ENCODE measurements at regions not wholly inside any gene's neighbourhood (a gene's known extent, or its start where the extent isn't known, plus 50 kb on each side); places are given as distances from the start of the nearest gene placed in this dataset.
A peak's percentile ranks its signal among the peaks of the same experiment; 100 is the strongest.

DNA sequence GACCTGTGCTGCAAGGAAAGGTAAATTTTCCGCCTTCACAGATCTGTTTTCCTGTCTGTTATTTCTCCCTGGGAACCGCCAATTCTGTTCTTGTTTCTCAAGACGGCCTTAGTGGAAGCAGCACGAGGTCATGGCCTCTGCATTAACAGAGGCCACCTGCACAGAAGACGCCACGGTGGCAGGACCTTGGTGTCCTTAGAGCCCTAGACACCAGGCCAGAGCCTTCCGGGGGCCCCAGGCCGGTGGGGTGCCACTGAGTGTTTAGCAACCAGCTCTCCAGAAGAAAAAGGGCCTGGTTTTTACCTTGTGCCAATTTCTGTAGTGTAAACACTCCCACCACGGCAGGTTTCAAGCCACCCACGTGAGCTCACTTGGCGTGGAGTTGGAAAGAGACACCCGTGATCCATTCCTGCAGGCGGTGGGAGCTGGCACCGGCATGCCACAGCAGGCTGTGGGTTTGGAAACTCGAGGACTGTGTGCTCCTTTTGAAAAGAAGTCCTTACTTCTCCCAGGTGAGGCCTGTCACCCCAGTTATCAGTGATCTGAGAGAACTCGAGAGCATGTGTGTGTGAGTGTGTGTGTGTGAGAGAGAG lies 103.9 kb upstream of the HDAC4 start:
- no peak for ATAC-seq
- no peak for DNase-seq

DNA sequence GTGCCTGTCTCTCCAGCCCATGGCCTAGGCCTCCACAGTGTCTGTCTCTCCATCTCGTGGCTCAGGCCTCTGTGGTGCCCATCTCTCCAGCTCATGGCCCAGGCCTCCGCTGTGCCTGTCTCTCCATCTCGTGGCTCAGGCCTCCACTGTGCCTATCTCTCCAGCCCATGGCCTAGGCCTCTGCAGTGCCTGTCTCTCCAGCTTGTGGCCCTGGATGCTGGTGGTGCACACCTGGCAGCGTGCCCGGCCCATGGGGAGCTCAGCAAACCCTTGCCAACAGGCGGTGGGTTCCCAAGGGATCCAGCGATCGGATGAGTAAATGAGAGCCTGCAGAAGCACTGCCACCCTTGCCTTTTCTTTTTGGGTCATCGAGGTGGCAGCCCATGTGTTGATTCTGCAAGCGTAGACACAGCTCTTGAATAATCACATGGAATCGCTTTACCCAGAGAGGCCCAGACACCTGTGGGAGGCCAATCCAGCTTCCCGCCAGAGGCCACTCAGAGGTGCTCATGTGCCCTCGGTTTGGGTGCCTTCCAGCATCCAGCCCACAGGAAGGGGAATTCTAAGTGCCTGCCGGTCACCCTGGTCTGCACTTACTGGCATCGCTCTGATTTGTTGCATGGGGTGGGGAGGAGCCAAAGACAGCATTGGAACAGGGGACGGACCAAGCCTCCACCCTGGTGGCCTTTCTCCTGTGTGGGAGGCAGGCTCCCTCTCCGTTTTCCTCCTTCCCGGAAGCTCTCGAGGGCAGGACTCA lies 101.8 kb upstream of the HDAC4 start:
- DNase-seq (no peak), ATAC-seq (no peak)
- intact Hi-C loops (cut with DNase I, micrococcal nuclease): no loop called here

More for the DNA sequence above, 103.9 kb upstream of the HDAC4 start:
- intact Hi-C loops (cut with DNase I, micrococcal nuclease): no loop called here

GRCh38 chr2:239500574-239501550 lies 100.0 kb upstream of the HDAC4 start:
- ATAC-seq (no peak), DNase-seq (no peak)
- intact Hi-C loops (cut with DNase I, micrococcal nuclease): no loop called here

GRCh38 chr2:239499726-239500573 lies 99.1 kb upstream of the HDAC4 start:
- intact Hi-C loops (cut with DNase I, micrococcal nuclease): no loop called here
- ATAC-seq: no peak
- no peak for DNase-seq

GRCh38 chr2:239498981-239499634 lies 98.3 kb upstream of the HDAC4 start:
- intact Hi-C loops (cut with DNase I, micrococcal nuclease): no loop called here
- DNase-seq (peak in 1 of 2 donors; percentile 26), ATAC-seq (no peak)

DNA sequence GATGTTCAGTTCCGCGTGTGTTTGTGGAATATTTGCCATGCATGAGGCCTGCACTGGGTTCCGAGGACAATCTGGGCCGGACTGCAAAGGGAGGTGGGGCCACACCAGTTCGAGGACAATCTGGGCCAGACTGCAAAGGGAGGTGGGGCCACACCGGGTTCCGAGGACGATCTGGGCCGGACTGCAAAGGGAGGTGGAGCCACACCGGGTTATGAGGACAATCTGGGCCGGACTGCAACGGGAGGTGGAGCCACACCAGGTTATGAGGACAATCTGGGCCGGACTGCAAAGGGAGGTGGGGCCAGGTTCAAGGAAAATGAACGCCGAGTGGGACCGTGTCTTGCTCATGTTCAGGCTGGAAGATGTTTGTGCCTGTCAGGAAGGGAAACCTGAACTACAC lies 97.8 kb upstream of the HDAC4 start:
- DNase-seq (no peak), ATAC-seq (no peak)
- intact Hi-C loops (cut with DNase I, micrococcal nuclease): no loop called here

DNA sequence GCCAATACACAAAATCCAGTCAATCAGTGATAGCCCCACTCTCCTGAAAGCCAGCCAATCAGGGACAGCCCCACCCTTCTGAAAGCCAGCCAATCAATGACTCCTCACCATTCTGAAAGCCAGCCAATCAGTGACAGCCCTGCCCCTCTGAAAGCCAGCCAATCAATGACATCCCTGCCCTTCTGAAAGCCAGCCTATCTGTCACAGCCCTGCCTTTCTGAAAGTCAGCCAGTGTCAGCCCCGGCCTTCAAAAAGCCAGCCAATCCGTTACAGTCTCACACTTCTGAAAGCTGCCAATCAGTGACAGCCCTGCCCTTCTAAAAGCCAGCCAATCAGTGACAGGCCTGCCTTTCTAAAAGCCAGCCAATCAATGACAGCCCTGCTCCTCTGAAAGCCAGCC lies 95.9 kb upstream of the HDAC4 start:
- DNase-seq: no peak
- ATAC-seq: no peak
- intact Hi-C loops (cut with DNase I, micrococcal nuclease): no loop called here

GRCh38 chr2:239495791-239496233 lies 95.0 kb upstream of the HDAC4 start:
- DNase-seq: no peak
- intact Hi-C loops (cut with DNase I, micrococcal nuclease): no loop called here
- no peak for ATAC-seq

GRCh38 chr2:239495175-239495574 lies 94.4 kb upstream of the HDAC4 start:
- intact Hi-C loops (cut with DNase I, micrococcal nuclease): no loop called here
- no peak for ATAC-seq
- DNase-seq: no peak

DNA sequence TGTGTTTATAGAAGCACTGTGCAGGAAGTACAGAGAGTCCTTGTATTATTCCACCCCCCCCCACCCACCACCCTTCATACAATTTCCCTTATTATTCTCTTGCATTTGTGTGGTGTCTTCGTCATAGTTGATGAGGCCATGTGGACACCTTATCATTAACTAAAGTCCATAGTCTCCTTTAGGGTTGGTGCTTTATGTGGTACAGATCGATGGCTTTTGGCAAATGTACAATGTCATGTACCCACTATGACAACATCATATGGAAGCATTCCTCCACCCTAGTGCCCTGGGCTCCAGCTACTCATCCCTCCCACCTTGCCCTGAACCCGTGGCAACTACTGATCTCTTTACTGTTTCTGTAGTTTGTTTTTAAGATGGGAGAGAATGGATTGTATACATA lies 93.8 kb upstream of the HDAC4 start:
- DNase-seq: no peak
- intact Hi-C loops (cut with DNase I, micrococcal nuclease): no loop called here
- ATAC-seq: no peak

- no peak for ATAC-seq
- no peak for DNase-seq
- intact Hi-C loops (cut with DNase I, micrococcal nuclease): no loop called here
Observed at GRCh38 chr2:239489481-239489880, 88.7 kb upstream of the HDAC4 start.

GRCh38 chr2:239488125-239488524 lies 87.3 kb upstream of the HDAC4 start:
- no peak for ATAC-seq
- DNase-seq: no peak
- intact Hi-C loops (cut with DNase I, micrococcal nuclease): no loop called here

- no peak for DNase-seq
- no peak for ATAC-seq
- intact Hi-C loops (cut with DNase I, micrococcal nuclease): no loop called here
Observed at GRCh38 chr2:239487272-239487671, 86.5 kb upstream of the HDAC4 start.

DNA sequence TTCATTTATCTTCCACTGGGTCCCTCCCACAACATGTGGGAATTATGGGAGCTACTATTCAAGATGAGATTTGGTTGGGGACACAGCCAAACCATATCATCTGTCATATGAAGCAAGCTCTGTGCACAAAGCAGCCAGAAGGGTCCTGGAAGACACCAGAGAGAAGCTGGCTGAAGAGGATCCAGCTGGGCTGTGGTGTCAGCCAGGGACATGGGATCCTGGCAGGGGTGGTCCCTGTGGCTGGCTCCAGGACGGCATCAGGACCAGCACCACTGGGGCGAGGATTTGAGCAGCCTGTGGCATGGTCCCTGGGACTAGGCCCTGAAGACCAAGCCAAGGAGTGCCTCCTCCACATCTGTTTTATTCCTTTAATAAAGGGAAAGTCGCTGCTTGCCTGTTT lies 84.8 kb upstream of the HDAC4 start:
- no peak for DNase-seq
- intact Hi-C loops (cut with DNase I, micrococcal nuclease): no loop called here
- no peak for ATAC-seq

DNA sequence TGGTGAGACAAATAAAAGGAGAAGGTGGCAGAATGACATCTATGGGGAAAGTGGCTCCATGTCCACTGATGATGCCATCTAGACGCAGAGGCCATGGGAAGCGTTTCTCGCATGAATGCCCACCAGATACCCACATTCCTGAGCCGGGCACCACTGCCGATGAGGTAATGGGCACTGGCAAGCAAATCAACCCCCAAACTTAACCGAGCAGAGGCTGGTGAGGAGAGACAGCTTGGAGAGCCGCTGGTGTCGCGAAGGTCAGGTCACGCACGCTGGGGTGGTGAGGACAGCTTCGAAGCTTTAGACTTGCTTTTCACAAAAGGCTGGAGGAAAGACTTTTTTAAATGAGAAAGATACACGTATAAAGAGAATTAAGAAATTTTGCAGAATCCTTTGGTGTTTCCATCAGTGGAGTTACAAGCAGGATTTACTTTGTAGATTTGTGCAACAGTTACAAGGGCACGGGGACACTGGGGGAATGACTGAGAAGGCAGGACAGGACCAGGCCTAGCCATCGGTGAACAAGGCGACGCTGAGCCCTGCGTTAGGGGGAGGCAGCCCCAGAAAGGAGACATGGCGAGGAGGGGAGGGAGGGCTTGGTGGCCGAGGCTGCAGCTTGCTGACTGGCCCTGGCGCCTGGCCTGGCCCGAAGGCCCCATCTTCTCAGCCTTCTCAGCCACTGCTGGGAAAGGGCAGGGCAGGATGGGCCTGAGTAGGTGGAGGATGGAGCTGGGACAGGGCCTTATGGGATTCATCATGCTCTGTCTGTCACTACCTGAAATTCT lies 83.9 kb upstream of the HDAC4 start:
- no peak for DNase-seq
- ATAC-seq: no peak
- intact Hi-C loops (cut with DNase I, micrococcal nuclease): no loop called here

DNA sequence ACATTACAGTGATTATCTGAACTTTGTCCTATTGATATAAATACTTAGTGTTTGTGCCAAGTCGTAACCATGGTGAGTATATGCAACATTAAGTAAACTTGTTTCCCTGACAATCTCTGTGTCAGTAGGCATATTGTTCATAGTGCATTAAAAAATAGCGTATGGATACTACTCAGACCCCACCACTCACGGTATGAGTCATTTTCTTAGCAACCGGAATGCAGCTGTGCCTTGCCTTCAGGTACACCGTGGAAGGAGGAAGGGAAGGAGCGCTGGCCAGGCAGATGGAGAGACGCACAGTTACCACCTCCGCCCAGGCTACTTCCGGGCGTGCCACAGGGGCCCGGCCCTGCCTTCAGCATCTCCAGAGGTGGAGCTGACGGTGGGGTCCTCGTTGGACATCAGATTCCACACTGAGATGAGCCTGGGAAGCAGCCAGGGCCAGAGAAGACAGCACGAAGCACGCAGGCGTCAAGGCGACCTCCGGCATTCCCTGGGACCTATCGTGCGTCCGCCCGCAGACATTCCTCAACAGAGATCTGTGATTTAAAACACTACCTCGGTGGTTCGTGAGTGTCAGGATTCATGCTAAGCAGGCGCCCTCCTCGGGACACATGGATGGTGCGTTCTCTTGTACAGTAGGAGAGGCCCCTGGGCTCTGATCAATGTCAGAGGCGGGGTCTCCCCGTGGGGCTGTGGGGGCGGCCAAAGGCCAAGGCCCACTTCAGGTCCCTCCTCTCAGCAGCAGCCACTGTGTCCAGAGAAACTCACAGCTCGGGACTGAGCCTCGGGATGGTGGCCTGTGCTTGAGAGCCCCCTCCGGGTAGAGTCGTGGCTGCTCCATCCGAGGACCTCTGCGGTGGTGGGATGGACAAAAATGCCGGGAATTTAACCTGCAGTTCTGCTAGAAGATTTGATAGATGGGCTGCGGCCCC lies 82.2 kb upstream of the HDAC4 start:
- intact Hi-C loops (cut with DNase I, micrococcal nuclease): no loop called here
- DNase-seq (no peak), ATAC-seq (no peak)

- no peak for DNase-seq
- intact Hi-C loops (cut with DNase I, micrococcal nuclease): no loop called here
- ATAC-seq: no peak
Observed at GRCh38 chr2:239479471-239479870, 78.7 kb upstream of the HDAC4 start.

Data from left colon (tissue), 2 donors.